Large intestine (tissue), 3 donors: ENCODE measurements at regions not wholly inside any gene's neighbourhood (a gene's known extent, or its start where the extent isn't known, plus 50 kb on each side); places are given as distances from the start of the nearest gene placed in this dataset.
"Not testable (repeated sequence)": the region's sequence is repeated elsewhere in the genome, so short reads cannot be mapped to it uniquely, and the experiment has no call there.

Experiments used
- DNase-seq, 2 donors: peaks; one replicate each; pipeline versions ENCODE4 v3.0.0 to v3.0.0-alpha.2; 2013
- H3K27ac ChIP-seq: one replicate; pipeline ENCODE4 v1.5.1; 2013; ENCODE audit warnings: low read length
- H3K27me3 ChIP-seq: 2 replicates; pipeline ENCODE4 v1.6.1; 2013; ENCODE audit warnings: low read length; ENCODE audit not compliant: control insufficient read depth, insufficient read depth
- H3K36me3 ChIP-seq: 2 replicates; pipeline ENCODE4 v1.6.1; 2013; ENCODE audit warnings: low read length; ENCODE audit not compliant: control insufficient read depth, insufficient read depth
- H3K4me1 ChIP-seq: one replicate; pipeline ENCODE4 v1.6.1; 2013; ENCODE audit warnings: low read length; ENCODE audit not compliant: control insufficient read depth, insufficient read depth
- H3K4me3 ChIP-seq: one replicate; pipeline ENCODE4 v1.5.1; 2013; ENCODE audit warnings: low read length
- H3K9me3 ChIP-seq: one replicate; pipeline ENCODE4 v1.6.1; 2013; ENCODE audit warnings: mild to moderate bottlenecking, low read depth, low read length, moderate library complexity; ENCODE audit not compliant: control insufficient read depth
- WGBS: methylation state at CpG from one replicate; pipeline ENCODE4 v1.1.5; 2013; ENCODE audit warnings: low lambda C conversion rate; ENCODE audit not compliant: insufficient coverage; 5-methylcytosine and 5-hydroxymethylcytosine counted together

DNA sequence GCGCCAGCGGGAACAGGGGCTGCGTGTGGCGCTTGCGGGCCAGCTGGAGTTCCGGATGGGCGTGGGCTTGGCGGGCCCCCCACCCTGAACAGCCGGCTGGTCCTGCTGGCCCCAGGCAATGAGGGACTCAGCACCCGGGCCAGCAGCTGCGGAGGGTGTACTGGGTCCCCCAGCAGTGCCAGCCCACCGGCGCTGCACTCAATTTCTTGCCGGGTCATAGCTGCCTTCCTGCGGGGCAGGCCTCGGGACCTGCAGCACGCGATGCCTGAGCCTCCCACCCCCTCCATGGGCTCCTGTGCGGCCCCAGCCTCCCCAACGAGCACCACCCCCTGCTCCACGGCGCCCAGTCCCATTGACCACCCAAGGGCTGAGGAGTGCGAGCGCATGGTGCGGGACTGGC is 855.2 kb upstream of the IGFBP7 start:
- not testable (repeated sequence) for H3K36me3 ChIP-seq, H3K27ac ChIP-seq, H3K27me3 ChIP-seq, H3K4me3 ChIP-seq, DNase-seq, H3K4me1 ChIP-seq
- H3K9me3 ChIP-seq: peaks cover 13% of the 10 kb centered on the region
- no CpG with 5 or more reads among the region's 25 CpGs for WGBS

DNA sequence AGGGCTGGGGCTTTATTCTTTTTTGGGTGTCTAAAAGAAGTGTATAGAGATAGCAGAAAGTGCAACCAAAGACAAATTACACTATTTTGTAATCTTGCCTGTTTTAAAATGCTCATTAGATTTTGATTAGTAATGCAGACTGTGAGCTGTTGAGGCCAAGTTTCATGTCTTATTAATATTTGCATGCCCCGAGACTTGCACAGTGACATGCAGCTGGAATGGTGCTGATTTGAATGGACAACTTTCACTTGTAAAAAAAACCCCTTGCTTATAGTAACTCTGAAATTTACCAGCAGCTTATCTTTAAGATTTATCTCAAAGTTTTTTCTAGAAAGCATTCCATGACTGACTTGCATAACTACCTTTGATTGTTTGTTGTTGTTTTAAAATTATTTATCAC is 835.1 kb upstream of the IGFBP7 start:
- H3K9me3 ChIP-seq: no peaks in the 10 kb centered on the region
- H3K27me3 ChIP-seq: no peaks in the 10 kb centered on the region
- H3K27ac ChIP-seq: no peak overlapping the region
- no peaks in the 10 kb centered on the region for H3K36me3 ChIP-seq
- H3K4me1 ChIP-seq: no peaks in the 10 kb centered on the region
- no peak for DNase-seq
- H3K4me3 ChIP-seq: no peak overlapping the region
- WGBS: no CpG with 5 or more reads among the region's 1 CpG

DNA sequence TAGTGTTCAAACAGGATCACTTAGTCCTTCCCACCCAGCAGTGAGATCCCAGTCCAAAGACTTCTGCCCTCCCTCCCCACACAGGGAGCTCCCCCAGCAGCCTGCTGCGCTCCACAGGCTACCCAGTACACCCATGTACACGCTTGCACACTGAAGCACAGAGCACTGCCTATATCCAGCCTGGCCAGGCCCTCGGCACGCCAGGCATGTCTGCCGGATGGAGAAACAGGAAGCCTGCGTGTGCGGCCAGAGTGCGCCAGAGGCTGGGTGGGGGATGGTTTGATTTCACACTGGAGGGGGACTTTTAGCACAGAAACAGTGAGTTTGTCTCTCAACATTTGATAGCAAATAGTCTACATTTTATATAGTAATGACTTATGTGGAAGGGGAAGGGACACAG is 833.5 kb upstream of the IGFBP7 start:
- H3K4me3 ChIP-seq: no peak overlapping the region
- no peaks in the 10 kb centered on the region for H3K4me1 ChIP-seq
- no peaks in the 10 kb centered on the region for H3K9me3 ChIP-seq
- H3K27ac ChIP-seq: no peak overlapping the region
- H3K27me3 ChIP-seq: no peaks in the 10 kb centered on the region
- no CpG with 5 or more reads among the region's 8 CpGs for WGBS
- DNase-seq: no peak
- H3K36me3 ChIP-seq: no peaks in the 10 kb centered on the region

DNA sequence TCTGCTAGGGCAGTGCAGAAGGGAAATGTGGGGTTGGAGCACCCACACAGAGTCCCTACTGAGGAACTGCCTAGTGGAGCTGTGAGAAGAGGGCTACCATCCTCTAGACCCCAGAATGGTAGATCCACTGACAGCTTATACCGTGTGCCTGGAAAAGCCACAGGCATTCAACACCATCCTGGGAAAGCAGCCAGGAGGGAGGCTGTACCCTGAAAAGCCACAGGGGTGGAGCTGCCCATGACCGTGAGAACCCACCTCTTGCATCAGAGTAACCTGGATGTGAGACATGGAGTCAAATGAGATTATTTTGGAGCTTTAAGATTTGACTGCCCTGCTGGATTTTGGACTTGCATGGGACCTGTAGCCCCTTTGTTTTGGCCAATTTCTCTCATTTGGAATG is 827.1 kb upstream of the IGFBP7 start:
- not testable (repeated sequence) for H3K36me3 ChIP-seq, H3K4me3 ChIP-seq, DNase-seq, H3K4me1 ChIP-seq, H3K27me3 ChIP-seq, H3K27ac ChIP-seq, H3K9me3 ChIP-seq
- no CpG with 5 or more reads among the region's 2 CpGs for WGBS

- no peak for DNase-seq
- Histone ChIP-seq H3K27me3 (no peaks in the 10 kb centered on the region), H3K9me3 (no peaks in the 10 kb centered on the region), H3K36me3 (no peaks in the 10 kb centered on the region), H3K4me3 (no peak overlapping the region), H3K4me1 (no peaks in the 10 kb centered on the region), H3K27ac (no peak overlapping the region)
- 60% methylated on average over 1 of the region's 3 CpGs for WGBS
Measured at GRCh38 chr4:57926311-57926710, 816.1 kb upstream of the IGFBP7 start.

DNA sequence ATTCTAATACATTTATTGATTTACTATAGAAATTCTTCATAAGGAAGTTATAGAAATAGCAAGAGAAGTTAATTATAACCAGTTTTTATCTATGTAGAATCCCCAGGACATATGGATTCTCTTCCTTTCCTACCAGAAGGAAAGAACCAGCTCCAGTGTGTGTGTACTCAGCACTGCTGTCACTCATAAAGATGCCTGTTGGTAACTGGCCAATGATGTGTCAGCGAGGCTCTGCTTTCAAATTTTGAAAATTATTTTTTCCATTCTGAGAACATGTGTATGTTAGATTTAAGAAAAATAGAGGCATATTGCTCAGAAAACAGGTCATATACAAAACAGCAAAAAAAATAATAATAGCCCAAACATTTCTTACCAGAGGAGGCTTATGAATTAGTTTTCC is 814.8 kb upstream of the IGFBP7 start:
- no peak for DNase-seq
- no peaks in the 10 kb centered on the region for H3K9me3 ChIP-seq
- WGBS: no CpG with 5 or more reads among the region's 1 CpG
- H3K4me3 ChIP-seq: no peak overlapping the region
- no peak overlapping the region for H3K27ac ChIP-seq
- H3K4me1 ChIP-seq: no peaks in the 10 kb centered on the region
- H3K27me3 ChIP-seq: no peaks in the 10 kb centered on the region
- no peaks in the 10 kb centered on the region for H3K36me3 ChIP-seq

GRCh38 chr4:57916479-57916878 is 806.3 kb upstream of the IGFBP7 start:
- no peak for DNase-seq
- Histone ChIP-seq H3K36me3 (no peaks in the 10 kb centered on the region), H3K9me3 (no peaks in the 10 kb centered on the region), H3K27ac (no peak overlapping the region), H3K4me1 (no peaks in the 10 kb centered on the region), H3K27me3 (no peaks in the 10 kb centered on the region), H3K4me3 (no peak overlapping the region)

GRCh38 chr4:57911203-57911602 is 801.0 kb upstream of the IGFBP7 start:
- H3K27ac ChIP-seq: no peak overlapping the region
- H3K9me3 ChIP-seq: no peaks in the 10 kb centered on the region
- H3K4me3 ChIP-seq: no peak overlapping the region
- no peaks in the 10 kb centered on the region for H3K27me3 ChIP-seq
- H3K36me3 ChIP-seq: no peaks in the 10 kb centered on the region
- no peak for DNase-seq
- no peaks in the 10 kb centered on the region for H3K4me1 ChIP-seq

- Histone ChIP-seq H3K9me3 (no peaks in the 10 kb centered on the region), H3K27me3 (no peaks in the 10 kb centered on the region), H3K27ac (no peak overlapping the region), H3K36me3 (no peaks in the 10 kb centered on the region), H3K4me1 (no peaks in the 10 kb centered on the region), H3K4me3 (no peak overlapping the region)
- WGBS: 50% methylated on average over 1 of the region's 3 CpGs
- DNase-seq: no peak
Measured at GRCh38 chr4:57910151-57910550, 800.0 kb upstream of the IGFBP7 start.

DNA sequence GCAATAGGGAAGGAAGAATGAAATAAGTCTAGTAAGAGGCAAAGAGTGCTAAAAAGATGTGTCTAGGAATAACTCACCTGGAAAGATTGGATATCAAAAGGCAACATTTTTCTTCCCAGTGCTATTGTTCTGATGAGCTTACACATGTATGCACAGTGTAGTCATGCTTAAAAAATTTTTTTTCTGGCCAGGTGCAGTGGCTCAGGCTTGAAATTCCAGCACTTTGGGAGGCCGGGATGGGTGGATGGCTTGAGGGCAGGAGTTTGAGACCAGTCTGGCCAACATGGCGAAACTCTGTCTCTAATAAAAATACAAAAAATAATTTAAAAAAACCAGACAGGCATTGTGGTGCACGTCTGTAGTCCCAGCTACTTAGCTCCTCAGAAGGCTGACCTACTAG is 795.8 kb upstream of the IGFBP7 start:
- no peaks in the 10 kb centered on the region for H3K36me3 ChIP-seq
- H3K9me3 ChIP-seq: no peaks in the 10 kb centered on the region
- no peaks in the 10 kb centered on the region for H3K4me1 ChIP-seq
- no peak for DNase-seq
- no peak overlapping the region for H3K4me3 ChIP-seq
- WGBS: no CpG with 5 or more reads among the region's 3 CpGs
- H3K27ac ChIP-seq: no peak overlapping the region
- H3K27me3 ChIP-seq: no peaks in the 10 kb centered on the region

DNA sequence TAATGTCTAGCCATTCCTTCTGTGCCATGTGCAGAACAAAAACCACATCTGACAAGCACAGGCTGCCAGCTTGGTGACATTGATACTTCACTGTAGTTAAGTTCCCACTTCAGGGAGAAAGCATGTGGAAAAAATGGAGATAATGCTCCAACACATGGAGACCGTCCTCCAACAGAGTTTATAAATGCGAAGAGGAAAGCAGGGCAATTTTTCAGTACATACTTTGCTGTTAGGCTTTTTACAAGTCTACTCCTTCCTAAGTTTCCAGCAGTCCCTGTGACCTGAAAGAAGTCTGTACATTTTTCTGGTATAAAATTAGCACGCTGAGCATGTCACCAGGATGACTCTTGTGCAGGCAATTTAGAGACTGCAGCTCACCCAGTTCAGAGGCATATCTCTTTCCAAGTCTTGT is 766.9 kb upstream of the IGFBP7 start:
- no peak overlapping the region for H3K4me3 ChIP-seq
- H3K9me3 ChIP-seq: no peaks in the 10 kb centered on the region
- DNase-seq: no peak
- WGBS: 86% methylated on average over 1 of the region's 3 CpGs
- H3K27me3 ChIP-seq: no peaks in the 10 kb centered on the region
- no peaks in the 10 kb centered on the region for H3K4me1 ChIP-seq
- no peaks in the 10 kb centered on the region for H3K36me3 ChIP-seq
- no peak overlapping the region for H3K27ac ChIP-seq
